WTC11 (cell line): ENCODE measurements at regions not wholly inside any gene's neighbourhood (a gene's known extent, or its start where the extent isn't known, plus 50 kb on each side); places are given as distances from the start of the nearest gene placed in this dataset.
"Not testable (repeated sequence)": the region's sequence is repeated elsewhere in the genome, so short reads cannot be mapped to it uniquely, and the experiment has no call there.

Experiments used
- ATAC-seq: fragments of 200-7000 bp; cut with Tn5 transposase; 2 replicates; pipeline ENCODE4 v1.10.0; 2021; ENCODE audit warnings: mild to moderate bottlenecking, moderate library complexity
- CTCF ChIA-PET: fragments of 300-600 bp; sonication (Branson Sonifier 250); formaldehyde crosslinking; loops from one replicate; lab custom pipeline; 2021; ENCODE audit warnings: antibody characterized with exemption; lab: Charles Lee
- POLR2A ChIA-PET: fragments of 350-600 bp; sonication (Branson Sonifier 250); formaldehyde crosslinking; loops from one replicate; lab custom pipeline; 2021; ENCODE audit warnings: antibody characterized with exemption; lab: Charles Lee
- DNase-seq: peaks from one replicate; pipeline ENCODE4 v3.0.0; 2021; ENCODE audit warnings: low spot score
- H3K27ac Mint-ChIP-seq: 2 replicates; pipeline ENCODE4 v1.8.0; 2021; ENCODE audit warnings: mixed read lengths
- H3K27me3 Mint-ChIP-seq: 2 replicates; pipeline ENCODE4 v1.8.0; 2021; ENCODE audit warnings: low read depth, mild to moderate bottlenecking, moderate library complexity, mixed read lengths
- H3K36me3 Mint-ChIP-seq: 2 replicates; pipeline ENCODE4 v1.8.0; 2021; ENCODE audit warnings: mixed read lengths
- H3K4me1 Mint-ChIP-seq: 2 replicates; pipeline ENCODE4 v1.8.0; 2022; ENCODE audit warnings: mixed read lengths
- H3K4me3 Mint-ChIP-seq: 2 replicates; pipeline ENCODE4 v1.8.0; 2021; ENCODE audit warnings: mild to moderate bottlenecking, moderate library complexity, mixed read lengths
- H3K9me3 Mint-ChIP-seq: 2 replicates; pipeline ENCODE4 v1.8.0; 2021; ENCODE audit warnings: mixed read lengths
- CREM ChIP-seq: sonication (generic); formaldehyde crosslinking; IDR thresholded peaks from 2 replicates; pipeline ENCODE4 v1.8.1; 2022; ENCODE audit warnings: mild to moderate bottlenecking, missing genetic modification reagents, moderate library complexity
- ETV6 ChIP-seq: sonication (generic); formaldehyde crosslinking; IDR thresholded peaks from 2 replicates; pipeline ENCODE4 v1.8.1; 2022; ENCODE audit warnings: mild to moderate bottlenecking, missing genetic modification reagents
- FOXK1 ChIP-seq: sonication (generic); formaldehyde crosslinking; IDR thresholded peaks from 2 replicates; pipeline ENCODE4 v1.8.0; 2022; ENCODE audit warnings: mild to moderate bottlenecking, moderate library complexity, missing genetic modification reagents
- FOXP1 ChIP-seq: sonication (generic); formaldehyde crosslinking; IDR thresholded peaks from 2 replicates; pipeline ENCODE4 v1.8.0; 2022; ENCODE audit warnings: missing genetic modification reagents, mild to moderate bottlenecking, moderate library complexity, borderline replicate concordance
- JUN ChIP-seq: sonication (generic); formaldehyde crosslinking; IDR thresholded peaks from 2 replicates; pipeline ENCODE4 v1.8.0; 2023; ENCODE audit warnings: mild to moderate bottlenecking, missing genetic modification reagents
- KAT7 ChIP-seq: sonication (generic); formaldehyde crosslinking; IDR thresholded peaks from 2 replicates; pipeline ENCODE4 v1.8.1; 2023; ENCODE audit warnings: missing genetic modification reagents, mild to moderate bottlenecking, borderline replicate concordance
- OVOL2 ChIP-seq: fragments of 250-450 bp; sonication (Bioruptor Pico); IDR thresholded peaks from 2 replicates; pipeline ENCODE4 v1.9.0; 2021; ENCODE audit warnings: mild to moderate bottlenecking, borderline replicate concordance
- PRRX2 ChIP-seq: fragments of 250-450 bp; sonication (Bioruptor Pico); IDR thresholded peaks from 2 replicates; pipeline ENCODE4 v1.8.0; 2021; ENCODE audit warnings: mild to moderate bottlenecking
- SOX15 ChIP-seq: fragments of 250-450 bp; sonication (Bioruptor Pico); IDR thresholded peaks from 2 replicates; pipeline ENCODE4 v1.9.0; 2021; ENCODE audit warnings: mild to moderate bottlenecking
- TCF7 ChIP-seq: sonication (generic); formaldehyde crosslinking; IDR thresholded peaks from 2 replicates; pipeline ENCODE4 v1.8.0; 2022; ENCODE audit warnings: mild to moderate bottlenecking, low read depth, missing genetic modification reagents, moderate library complexity
- ZNF121 ChIP-seq: sonication (generic); formaldehyde crosslinking; IDR thresholded peaks from 2 replicates; pipeline ENCODE4 v1.8.0; 2023; ENCODE audit warnings: missing genetic modification reagents
- ZNF317 ChIP-seq: sonication (generic); formaldehyde crosslinking; IDR thresholded peaks from 2 replicates; pipeline ENCODE4 v1.8.1; 2023; ENCODE audit warnings: low read depth, mild to moderate bottlenecking, moderate library complexity, missing genetic modification reagents, borderline replicate concordance
- ZNF423 ChIP-seq: fragments of 250-450 bp; sonication (Bioruptor Pico); IDR thresholded peaks from 2 replicates; pipeline ENCODE4 v2.1.2; 2022; ENCODE audit warnings: mild to moderate bottlenecking, moderate library complexity
- TF ChIP-seq, protein P1 (sequence below): fragments of 250-450 bp; sonication (Bioruptor Pico); IDR thresholded peaks from 2 replicates; pipeline ENCODE4 v1.9.0; 2021; ENCODE audit warnings: mild to moderate bottlenecking, borderline replicate concordance
- TF ChIP-seq, protein P2 (sequence below): fragments of 250-450 bp; sonication (Bioruptor Pico); IDR thresholded peaks from 2 replicates; pipeline ENCODE4 v1.9.0; 2021; ENCODE audit warnings: moderate library complexity, mild to moderate bottlenecking, inconsistent platforms, borderline replicate concordance
- TF ChIP-seq, protein P3 (sequence below): sonication (generic); formaldehyde crosslinking; IDR thresholded peaks from 2 replicates; pipeline ENCODE4 v1.8.0; 2023; ENCODE audit warnings: missing genetic modification reagents
- TF ChIP-seq, protein P4 (sequence below): sonication (generic); formaldehyde crosslinking; conservative IDR thresholded peaks from 2 replicates; pipeline ENCODE4 v1.8.1; 2023; ENCODE audit warnings: mild to moderate bottlenecking, low read depth, missing genetic modification reagents, moderate library complexity
- TF ChIP-seq, protein P5 (sequence below): sonication (generic); formaldehyde crosslinking; IDR thresholded peaks from 2 replicates; pipeline ENCODE4 v1.8.1; 2022; ENCODE audit warnings: low read depth, mild to moderate bottlenecking, moderate library complexity, missing genetic modification reagents, borderline replicate concordance

DNA sequence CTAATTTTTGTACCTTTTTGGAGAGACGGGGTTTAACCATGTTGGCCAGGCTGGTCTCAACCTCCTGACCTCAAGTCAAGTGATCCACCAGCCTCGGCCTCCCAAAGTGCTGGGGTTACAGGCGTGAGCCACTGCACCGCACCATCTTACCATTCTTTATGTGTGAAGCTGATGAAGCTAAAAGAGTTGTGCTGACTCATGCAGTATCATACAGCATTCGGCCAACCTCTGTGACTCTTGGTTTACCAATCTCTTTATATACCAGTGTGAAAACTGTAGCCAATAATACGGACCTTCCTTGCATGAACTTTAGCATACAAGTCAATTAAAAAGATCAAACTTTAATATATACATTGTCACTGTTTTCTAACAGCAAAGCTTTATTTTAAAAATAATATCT lies 878.2 kb upstream of the MBL2 start:
- peaks cover 7% of the 10 kb centered on the region; the same call in 1 of the 2 replicates for H3K9me3 Mint-ChIP-seq
- ATAC-seq (no peak), DNase-seq (no peak)
- TF ChIP-seq PRRX2 (CRISPR knock-in tag), result no peak
- no peak for TF ChIP-seq FOXK1 (CRISPR knock-in tag)
- CTCF ChIA-PET, result no interaction called here
- H3K4me3 Mint-ChIP-seq, result no peak overlapping the region
- H3K36me3 Mint-ChIP-seq, result peaks cover 3% of the 10 kb centered on the region; the same call in 1 of the 2 replicates
- H3K4me1 Mint-ChIP-seq, result no peaks in the 10 kb centered on the region
- no peak overlapping the region for H3K27ac Mint-ChIP-seq
- POLR2A ChIA-PET, result no interaction called here
- no peaks in the 10 kb centered on the region for H3K27me3 Mint-ChIP-seq

DNA sequence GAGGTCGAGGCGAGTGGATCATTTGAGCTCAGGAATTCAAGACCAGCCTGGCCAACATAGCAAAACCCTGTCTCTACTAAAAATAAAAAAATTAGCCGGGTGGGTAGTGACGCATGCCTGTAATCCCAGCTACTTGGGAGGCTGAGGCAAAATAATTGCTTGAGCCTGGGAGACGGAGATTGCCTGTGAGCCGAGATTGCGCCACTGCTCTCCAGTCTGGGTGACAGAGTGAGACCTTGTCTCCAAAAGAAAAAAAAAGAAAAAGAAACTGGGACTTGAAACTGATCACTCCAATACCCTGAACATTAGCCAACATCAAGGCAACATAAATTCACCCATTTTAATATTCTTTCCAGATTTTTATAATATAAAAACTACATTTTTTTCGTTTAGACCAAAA lies 874.6 kb upstream of the MBL2 start:
- POLR2A ChIA-PET, result not testable (repeated sequence)
- CTCF ChIA-PET, result interaction anchor here (0.7 kb wide), 1 partner anchor 947 kb away, joined by 3 read pairs; no protein-coding TSS in a partner anchor

DNA sequence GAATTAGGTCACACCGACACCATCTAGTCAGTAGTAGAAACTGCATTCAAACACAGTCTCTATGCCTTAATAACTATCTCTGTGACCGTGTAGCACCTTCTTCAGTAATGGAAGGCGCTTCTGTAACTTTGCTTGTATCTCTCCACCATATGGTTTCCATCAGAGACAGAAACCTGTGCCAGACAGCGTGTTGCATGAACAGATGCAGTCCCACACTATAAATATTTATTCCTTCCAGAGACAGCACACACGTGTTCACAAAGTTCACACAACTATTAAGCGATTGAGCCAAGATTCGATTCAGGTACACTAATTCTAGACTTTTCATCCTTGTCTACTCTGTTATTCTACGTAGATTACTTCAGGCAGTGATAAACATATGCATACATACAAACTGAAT lies 873.9 kb upstream of the MBL2 start:
- H3K4me1 Mint-ChIP-seq, result no peaks in the 10 kb centered on the region
- peaks cover 3% of the 10 kb centered on the region; the same call in 1 of the 2 replicates for H3K9me3 Mint-ChIP-seq
- DNase-seq, result no peak
- no peak overlapping the region for H3K4me3 Mint-ChIP-seq
- POLR2A ChIA-PET, result no interaction called here
- ATAC-seq, result no peak
- H3K27me3 Mint-ChIP-seq, result no peaks in the 10 kb centered on the region
- H3K27ac Mint-ChIP-seq, result no peak overlapping the region
- TF ChIP-seq TCF7 (CRISPR knock-in tag), result no peak
- TF ChIP-seq JUN (CRISPR knock-in tag), result no peak
- no peak for TF ChIP-seq SOX15 (CRISPR knock-in tag)
- no peak for TF ChIP-seq CREM (CRISPR knock-in tag)
- TF ChIP-seq FOXP1 (CRISPR knock-in tag), result no peak
- TF ChIP-seq, protein P1, sequence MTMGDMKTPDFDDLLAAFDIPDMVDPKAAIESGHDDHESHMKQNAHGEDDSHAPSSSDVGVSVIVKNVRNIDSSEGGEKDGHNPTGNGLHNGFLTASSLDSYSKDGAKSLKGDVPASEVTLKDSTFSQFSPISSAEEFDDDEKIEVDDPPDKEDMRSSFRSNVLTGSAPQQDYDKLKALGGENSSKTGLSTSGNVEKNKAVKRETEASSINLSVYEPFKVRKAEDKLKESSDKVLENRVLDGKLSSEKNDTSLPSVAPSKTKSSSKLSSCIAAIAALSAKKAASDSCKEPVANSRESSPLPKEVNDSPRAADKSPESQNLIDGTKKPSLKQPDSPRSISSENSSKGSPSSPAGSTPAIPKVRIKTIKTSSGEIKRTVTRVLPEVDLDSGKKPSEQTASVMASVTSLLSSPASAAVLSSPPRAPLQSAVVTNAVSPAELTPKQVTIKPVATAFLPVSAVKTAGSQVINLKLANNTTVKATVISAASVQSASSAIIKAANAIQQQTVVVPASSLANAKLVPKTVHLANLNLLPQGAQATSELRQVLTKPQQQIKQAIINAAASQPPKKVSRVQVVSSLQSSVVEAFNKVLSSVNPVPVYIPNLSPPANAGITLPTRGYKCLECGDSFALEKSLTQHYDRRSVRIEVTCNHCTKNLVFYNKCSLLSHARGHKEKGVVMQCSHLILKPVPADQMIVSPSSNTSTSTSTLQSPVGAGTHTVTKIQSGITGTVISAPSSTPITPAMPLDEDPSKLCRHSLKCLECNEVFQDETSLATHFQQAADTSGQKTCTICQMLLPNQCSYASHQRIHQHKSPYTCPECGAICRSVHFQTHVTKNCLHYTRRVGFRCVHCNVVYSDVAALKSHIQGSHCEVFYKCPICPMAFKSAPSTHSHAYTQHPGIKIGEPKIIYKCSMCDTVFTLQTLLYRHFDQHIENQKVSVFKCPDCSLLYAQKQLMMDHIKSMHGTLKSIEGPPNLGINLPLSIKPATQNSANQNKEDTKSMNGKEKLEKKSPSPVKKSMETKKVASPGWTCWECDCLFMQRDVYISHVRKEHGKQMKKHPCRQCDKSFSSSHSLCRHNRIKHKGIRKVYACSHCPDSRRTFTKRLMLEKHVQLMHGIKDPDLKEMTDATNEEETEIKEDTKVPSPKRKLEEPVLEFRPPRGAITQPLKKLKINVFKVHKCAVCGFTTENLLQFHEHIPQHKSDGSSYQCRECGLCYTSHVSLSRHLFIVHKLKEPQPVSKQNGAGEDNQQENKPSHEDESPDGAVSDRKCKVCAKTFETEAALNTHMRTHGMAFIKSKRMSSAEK (CRISPR knock-in tag), result no peak
- TF ChIP-seq, protein P2, sequence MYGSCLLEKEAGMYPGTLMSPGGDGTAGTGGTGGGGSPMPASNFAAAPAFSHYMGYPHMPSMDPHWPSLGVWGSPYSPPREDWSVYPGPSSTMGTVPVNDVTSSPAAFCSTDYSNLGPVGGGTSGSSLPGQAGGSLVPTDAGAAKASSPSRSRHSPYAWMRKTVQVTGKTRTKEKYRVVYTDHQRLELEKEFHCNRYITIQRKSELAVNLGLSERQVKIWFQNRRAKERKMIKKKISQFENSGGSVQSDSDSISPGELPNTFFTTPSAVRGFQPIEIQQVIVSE, result no peak
- no peak for TF ChIP-seq ZNF423 (CRISPR knock-in tag)
- TF ChIP-seq ZNF317 (CRISPR knock-in tag), result no peak
- TF ChIP-seq, protein P3, sequence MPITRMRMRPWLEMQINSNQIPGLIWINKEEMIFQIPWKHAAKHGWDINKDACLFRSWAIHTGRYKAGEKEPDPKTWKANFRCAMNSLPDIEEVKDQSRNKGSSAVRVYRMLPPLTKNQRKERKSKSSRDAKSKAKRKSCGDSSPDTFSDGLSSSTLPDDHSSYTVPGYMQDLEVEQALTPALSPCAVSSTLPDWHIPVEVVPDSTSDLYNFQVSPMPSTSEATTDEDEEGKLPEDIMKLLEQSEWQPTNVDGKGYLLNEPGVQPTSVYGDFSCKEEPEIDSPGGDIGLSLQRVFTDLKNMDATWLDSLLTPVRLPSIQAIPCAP (CRISPR knock-in tag), result no peak
- TF ChIP-seq KAT7 (CRISPR knock-in tag), result no peak
- TF ChIP-seq ETV6 (CRISPR knock-in tag), result no peak
- TF ChIP-seq, protein P4, sequence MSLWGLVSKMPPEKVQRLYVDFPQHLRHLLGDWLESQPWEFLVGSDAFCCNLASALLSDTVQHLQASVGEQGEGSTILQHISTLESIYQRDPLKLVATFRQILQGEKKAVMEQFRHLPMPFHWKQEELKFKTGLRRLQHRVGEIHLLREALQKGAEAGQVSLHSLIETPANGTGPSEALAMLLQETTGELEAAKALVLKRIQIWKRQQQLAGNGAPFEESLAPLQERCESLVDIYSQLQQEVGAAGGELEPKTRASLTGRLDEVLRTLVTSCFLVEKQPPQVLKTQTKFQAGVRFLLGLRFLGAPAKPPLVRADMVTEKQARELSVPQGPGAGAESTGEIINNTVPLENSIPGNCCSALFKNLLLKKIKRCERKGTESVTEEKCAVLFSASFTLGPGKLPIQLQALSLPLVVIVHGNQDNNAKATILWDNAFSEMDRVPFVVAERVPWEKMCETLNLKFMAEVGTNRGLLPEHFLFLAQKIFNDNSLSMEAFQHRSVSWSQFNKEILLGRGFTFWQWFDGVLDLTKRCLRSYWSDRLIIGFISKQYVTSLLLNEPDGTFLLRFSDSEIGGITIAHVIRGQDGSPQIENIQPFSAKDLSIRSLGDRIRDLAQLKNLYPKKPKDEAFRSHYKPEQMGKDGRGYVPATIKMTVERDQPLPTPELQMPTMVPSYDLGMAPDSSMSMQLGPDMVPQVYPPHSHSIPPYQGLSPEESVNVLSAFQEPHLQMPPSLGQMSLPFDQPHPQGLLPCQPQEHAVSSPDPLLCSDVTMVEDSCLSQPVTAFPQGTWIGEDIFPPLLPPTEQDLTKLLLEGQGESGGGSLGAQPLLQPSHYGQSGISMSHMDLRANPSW (CRISPR knock-in tag), result no peak
- no peak for TF ChIP-seq ZNF121 (CRISPR knock-in tag)
- TF ChIP-seq, protein P5, sequence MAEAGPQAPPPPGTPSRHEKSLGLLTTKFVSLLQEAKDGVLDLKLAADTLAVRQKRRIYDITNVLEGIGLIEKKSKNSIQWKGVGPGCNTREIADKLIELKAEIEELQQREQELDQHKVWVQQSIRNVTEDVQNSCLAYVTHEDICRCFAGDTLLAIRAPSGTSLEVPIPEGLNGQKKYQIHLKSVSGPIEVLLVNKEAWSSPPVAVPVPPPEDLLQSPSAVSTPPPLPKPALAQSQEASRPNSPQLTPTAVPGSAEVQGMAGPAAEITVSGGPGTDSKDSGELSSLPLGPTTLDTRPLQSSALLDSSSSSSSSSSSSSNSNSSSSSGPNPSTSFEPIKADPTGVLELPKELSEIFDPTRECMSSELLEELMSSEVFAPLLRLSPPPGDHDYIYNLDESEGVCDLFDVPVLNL, result no peak
- TF ChIP-seq OVOL2, result no peak
- H3K36me3 Mint-ChIP-seq, result no peaks in the 10 kb centered on the region
- CTCF ChIA-PET, result interaction anchor here (0.7 kb wide), 1 partner anchor 948 kb away, joined by 3 read pairs; no protein-coding TSS in a partner anchor

More for the DNA sequence above, 874.6 kb upstream of the MBL2 start:
- H3K27me3 Mint-ChIP-seq, H3K9me3 Mint-ChIP-seq, ATAC-seq, H3K4me3 Mint-ChIP-seq, H3K27ac Mint-ChIP-seq, H3K4me1 Mint-ChIP-seq, H3K36me3 Mint-ChIP-seq, DNase-seq: not testable (repeated sequence)
